ENCODE measurements at regions not wholly inside any gene's neighbourhood (a gene's known extent, or its start where the extent isn't known, plus 50 kb on each side); places are given as distances from the start of the nearest gene placed in this dataset.

GRCh38 chr11:133694701-133695100, 150.6 kb downstream of the SPATA19 start:
- Histone ChIP-seq H2AFZ (ENCODE audit: low read depth, low read length) (no peak overlapping the region), H3K79me2 (ENCODE audit: control insufficient read depth, insufficient read depth, low read length) (no peaks in the 10 kb centered on the region), H3K4me2 (ENCODE audit: insufficient read depth, low read length) (no peak overlapping the region), H3K27ac (ENCODE audit: extremely low read depth, low read depth, low read length) (no peak overlapping the region), H4K20me1 (replicated peaks; ENCODE audit: control insufficient read depth, insufficient read depth, low read length) (no peaks in the 10 kb centered on the region), H3K9me3 (replicated peaks; ENCODE audit: control insufficient read depth, insufficient read depth, low read depth, low read length) (no peaks in the 10 kb centered on the region), H3K27me3 (ENCODE audit: control insufficient read depth in 2 of 2, insufficient read depth in 2 of 2, low read length in 2 of 2) (no peaks in the 10 kb centered on the region), H3K4me1 (replicated peaks in 1 of 2; ENCODE audit: control insufficient read depth in 2 of 2, insufficient read depth in 2 of 2, low read length in 2 of 2) (no peaks in the 10 kb centered on the region), H3K9me1 (ENCODE audit: control insufficient read depth, insufficient read depth, low read length) (no peaks in the 10 kb centered on the region), H3K9ac (ENCODE audit: insufficient read depth in 1 of 2, low read depth in 2 of 2, low read length in 2 of 2) (no peak overlapping the region), H3K36me3 (ENCODE audit: control insufficient read depth, insufficient read depth, low read length) (no peaks in the 10 kb centered on the region), H3K4me3 (no peak overlapping the region)
- intact Hi-C loops (cut with micrococcal nuclease), result no loop called here
- WGBS (ENCODE audit: insufficient coverage, low coverage, missing lambda C conversion rate), result 0% methylated on average over 3 of the region's 3 CpGs
- FAIRE-seq (no peak), DNase-seq (ENCODE audit: extremely low read depth in 1 of 4, low spot score in 3 of 4) (no peak), ATAC-seq (no peak)
- ChIA-PET POLR2A (no interaction called here), CTCF (ENCODE audit: low intra/inter-chr PET ratio) (no interaction called here)
- in situ Hi-C loops (cut with MboI), result no loop called here
- BruUV-seq (replicated peaks), result no TSS peak
- TF ChIP-seq RNF2 (IDR thresholded peaks at IDR 0.05), result no peak
- no peak for TF ChIP-seq CREB1 (IDR thresholded peaks at IDR 0.05)
- no peak for TF ChIP-seq CREB1 (CRISPR knock-in tag; IDR thresholded peaks at IDR 0.05)
- TF ChIP-seq NCOA1 (IDR thresholded peaks at IDR 0.05; ENCODE audit: low read depth), result no peak
- TF ChIP-seq ZNF644 (tag; IDR thresholded peaks at IDR 0.05; ENCODE audit: low read depth), result no peak
- no peak for TF ChIP-seq ZNF212 (CRISPR knock-in tag; IDR thresholded peaks at IDR 0.05)
- no peak for TF ChIP-seq CHD2 (IDR thresholded peaks at IDR 0.05; ENCODE audit: low read depth, low read length)
- TF ChIP-seq SRF (CRISPR knock-in tag; IDR thresholded peaks at IDR 0.05), result no peak
- TF ChIP-seq HDAC2 (IDR thresholded peaks at IDR 0.05), result no peak
- TF ChIP-seq GTF2B (IDR thresholded peaks at IDR 0.05; ENCODE audit: extremely low read depth, insufficient read length), result no peak
- no peak for TF ChIP-seq CEBPZ (IDR thresholded peaks at IDR 0.05; ENCODE audit: borderline replicate concordance, low read depth, low read length)
- TF ChIP-seq ATF4 (CRISPR knock-in tag; IDR thresholded peaks at IDR 0.05), result no peak
- no peak for TF ChIP-seq ASH1L (IDR thresholded peaks at IDR 0.05; ENCODE audit: borderline replicate concordance, low read depth, partially characterized antibody)
- TF ChIP-seq ZC3H11A (IDR thresholded peaks at IDR 0.05; ENCODE audit: low read depth, low read length), result no peak
- no peak for TF ChIP-seq CSDE1 (IDR thresholded peaks at IDR 0.05)
